Nephron progenitor cell (in vitro differentiated cells): ENCODE measurements at regions not wholly inside any gene's neighbourhood (a gene's known extent, or its start where the extent isn't known, plus 50 kb on each side); places are given as distances from the start of the nearest gene placed in this dataset.
A peak's percentile ranks its signal among the peaks of the same experiment; 100 is the strongest.

Source experiments
- DNase-seq: peaks from one replicate; pipeline ENCODE4 v3.0.0; 2021
- H3K27ac Mint-ChIP-seq: 2 replicates; pipeline ENCODE4 v1.8.0; 2021; ENCODE audit warnings: mild to moderate bottlenecking, moderate library complexity, mixed read lengths
- H3K27me3 Mint-ChIP-seq: 2 replicates; pipeline ENCODE4 v1.8.0; 2021; ENCODE audit warnings: mild to moderate bottlenecking, low read depth, mixed read lengths; ENCODE audit not compliant: poor library complexity
- H3K36me3 Mint-ChIP-seq: 2 replicates; pipeline ENCODE4 v1.8.0; 2021; ENCODE audit warnings: low read depth, mixed read lengths
- H3K4me1 Mint-ChIP-seq: 2 replicates; pipeline ENCODE4 v1.8.0; 2021; ENCODE audit warnings: mixed read lengths
- H3K4me3 Mint-ChIP-seq: 2 replicates; pipeline ENCODE4 v1.8.0; 2021; ENCODE audit warnings: mild to moderate bottlenecking, moderate library complexity, mixed read lengths
- H3K9me3 Mint-ChIP-seq: 2 replicates; pipeline ENCODE4 v1.8.0; 2021; ENCODE audit warnings: mild to moderate bottlenecking, moderate library complexity, mixed read lengths
- TF ChIP-seq, protein P1 (sequence below): fragments of 200-600 bp; sonication (generic); IDR thresholded peaks from 2 replicates; pipeline ENCODE4 v1.5.0; 2021; ENCODE audit warnings: antibody characterized with exemption

DNA sequence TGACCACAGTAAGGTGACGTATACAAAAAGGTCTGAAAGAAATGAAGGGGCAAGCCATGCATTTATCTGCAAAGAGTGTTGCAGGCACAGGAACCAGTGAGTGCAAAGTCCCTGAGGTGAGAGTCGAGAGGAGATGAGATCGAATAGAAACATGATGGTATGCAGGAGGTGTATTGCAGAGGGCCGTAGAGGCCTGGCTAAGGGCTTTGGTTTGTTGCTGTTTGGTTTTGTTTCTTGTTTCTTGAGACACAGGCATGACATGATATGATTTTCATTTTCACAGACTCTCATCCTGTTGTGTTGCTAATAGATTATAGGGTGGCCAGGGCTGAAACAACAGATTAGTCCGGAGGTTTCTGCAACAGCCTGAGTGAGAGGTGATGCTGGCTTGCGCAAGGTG, 80.4 kb downstream of the HSPH1 start:
- Mint-ChIP-seq H3K9me3 (peaks cover 5% of the 10 kb centered on the region), H3K4me3 (no peak overlapping the region), H3K27me3 (peaks cover 6% of the 10 kb centered on the region), H3K27ac (no peak overlapping the region), H3K36me3 (no peaks in the 10 kb centered on the region), H3K4me1 (peaks cover 2% of the 10 kb centered on the region)
- TF ChIP-seq, protein P1, sequence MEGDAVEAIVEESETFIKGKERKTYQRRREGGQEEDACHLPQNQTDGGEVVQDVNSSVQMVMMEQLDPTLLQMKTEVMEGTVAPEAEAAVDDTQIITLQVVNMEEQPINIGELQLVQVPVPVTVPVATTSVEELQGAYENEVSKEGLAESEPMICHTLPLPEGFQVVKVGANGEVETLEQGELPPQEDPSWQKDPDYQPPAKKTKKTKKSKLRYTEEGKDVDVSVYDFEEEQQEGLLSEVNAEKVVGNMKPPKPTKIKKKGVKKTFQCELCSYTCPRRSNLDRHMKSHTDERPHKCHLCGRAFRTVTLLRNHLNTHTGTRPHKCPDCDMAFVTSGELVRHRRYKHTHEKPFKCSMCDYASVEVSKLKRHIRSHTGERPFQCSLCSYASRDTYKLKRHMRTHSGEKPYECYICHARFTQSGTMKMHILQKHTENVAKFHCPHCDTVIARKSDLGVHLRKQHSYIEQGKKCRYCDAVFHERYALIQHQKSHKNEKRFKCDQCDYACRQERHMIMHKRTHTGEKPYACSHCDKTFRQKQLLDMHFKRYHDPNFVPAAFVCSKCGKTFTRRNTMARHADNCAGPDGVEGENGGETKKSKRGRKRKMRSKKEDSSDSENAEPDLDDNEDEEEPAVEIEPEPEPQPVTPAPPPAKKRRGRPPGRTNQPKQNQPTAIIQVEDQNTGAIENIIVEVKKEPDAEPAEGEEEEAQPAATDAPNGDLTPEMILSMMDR = no peak
- DNase-seq = no peak

DNA sequence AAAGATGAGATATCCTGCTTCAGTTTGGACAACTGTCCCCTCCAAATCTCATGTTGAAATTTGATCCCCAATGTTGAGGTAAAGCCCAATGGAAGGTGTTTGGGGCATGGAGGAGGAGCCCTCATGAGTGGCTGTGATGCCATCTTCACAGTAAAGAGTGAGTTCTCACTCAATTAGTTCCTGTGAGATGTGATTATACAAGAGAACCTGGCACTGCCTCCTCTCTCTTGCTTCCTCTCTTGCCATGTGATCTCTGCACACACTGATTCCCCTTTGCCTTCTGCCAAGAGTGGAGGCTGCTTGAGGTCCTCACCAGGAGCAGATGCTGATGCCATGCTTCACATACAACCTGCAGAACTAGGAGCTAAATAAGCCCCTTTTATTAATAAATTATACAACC, 86.9 kb downstream of the HSPH1 start:
- no peak overlapping the region for H3K4me3 Mint-ChIP-seq
- peaks cover 9% of the 10 kb centered on the region for H3K9me3 Mint-ChIP-seq
- TF ChIP-seq, protein P1 = no peak
- peak overlapping the region; percentile 63 for H3K27ac Mint-ChIP-seq
- H3K27me3 Mint-ChIP-seq = peaks cover 2% of the 10 kb centered on the region
- peaks cover 21% of the 10 kb centered on the region for H3K4me1 Mint-ChIP-seq
- H3K36me3 Mint-ChIP-seq = no peaks in the 10 kb centered on the region
- no peak for DNase-seq

DNA sequence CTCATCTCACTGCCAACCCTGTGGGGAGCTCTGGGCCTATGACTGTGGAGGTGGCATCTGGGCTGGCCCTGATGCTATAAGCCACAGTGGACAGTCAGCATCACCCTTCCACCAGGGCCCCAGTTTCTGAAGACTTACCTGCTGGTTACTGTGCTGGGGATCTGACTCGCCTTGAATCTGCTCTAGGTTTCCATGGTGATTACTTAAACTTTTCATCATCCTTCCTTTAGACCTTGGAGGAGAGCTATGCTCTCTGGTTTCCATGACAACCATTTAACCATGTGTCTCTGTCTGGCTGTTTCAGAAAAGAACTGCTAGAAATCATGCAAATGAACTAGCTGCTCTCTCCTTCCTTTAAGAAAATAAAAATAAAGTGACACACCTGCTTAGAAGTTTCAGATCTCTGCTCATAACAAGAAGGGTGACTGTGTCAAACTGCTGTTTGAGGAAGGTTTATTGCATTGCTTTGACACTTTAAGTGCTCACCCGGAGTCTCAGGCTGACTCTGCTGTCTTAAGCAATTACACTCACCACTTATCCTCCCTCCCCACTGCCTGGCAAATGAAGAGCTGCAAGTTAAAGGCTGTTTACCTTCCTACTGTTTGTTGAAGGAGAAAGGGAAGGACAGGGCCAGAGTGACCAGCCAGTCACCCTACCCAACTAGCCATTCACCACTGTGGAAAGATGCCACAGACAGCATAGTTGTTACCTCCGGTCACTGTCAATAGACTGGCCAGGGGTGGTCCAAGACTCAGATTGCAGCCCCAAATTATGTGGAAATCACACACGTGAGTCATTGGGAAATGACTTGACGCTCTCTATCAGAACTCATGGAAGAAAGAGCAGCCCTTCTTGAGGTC, 87.6 kb downstream of the HSPH1 start:
- TF ChIP-seq, protein P1 = no peak
- DNase-seq = no peak
- peak overlapping the region; percentile 63 for H3K27ac Mint-ChIP-seq

DNA sequence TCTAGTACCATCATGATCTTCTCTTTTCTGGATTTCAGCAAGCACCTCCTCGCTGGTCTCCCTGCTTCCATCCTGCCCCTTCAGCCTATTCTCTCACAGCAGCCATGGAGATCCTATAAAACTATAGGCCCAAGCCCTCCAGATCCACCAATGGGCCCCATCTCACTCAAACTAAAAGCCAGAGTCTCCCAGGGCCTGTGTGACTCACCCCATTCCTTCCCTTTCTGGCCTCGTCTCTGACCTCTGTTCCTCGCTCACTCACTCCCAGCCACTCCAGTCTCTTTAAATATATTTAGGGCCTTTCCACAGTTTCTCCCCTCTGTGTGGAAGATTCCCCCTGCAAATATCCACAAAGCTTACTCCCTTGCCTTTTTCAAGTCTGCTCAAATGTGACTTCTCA, 89.7 kb downstream of the HSPH1 start:
- DNase-seq = no peak
- H3K36me3 Mint-ChIP-seq = no peaks in the 10 kb centered on the region
- H3K4me1 Mint-ChIP-seq = peaks cover 21% of the 10 kb centered on the region
- H3K27ac Mint-ChIP-seq = no peak overlapping the region
- peaks cover 2% of the 10 kb centered on the region for H3K27me3 Mint-ChIP-seq
- peaks cover 9% of the 10 kb centered on the region for H3K9me3 Mint-ChIP-seq
- TF ChIP-seq, protein P1 = no peak
- no peak overlapping the region for H3K4me3 Mint-ChIP-seq

More for the DNA sequence above, 87.6 kb downstream of the HSPH1 start:
- peak overlapping the region; percentile 4 for H3K4me3 Mint-ChIP-seq
- H3K9me3 Mint-ChIP-seq = peaks cover 9% of the 10 kb centered on the region
- H3K27me3 Mint-ChIP-seq = peaks cover 2% of the 10 kb centered on the region
- H3K36me3 Mint-ChIP-seq = no peaks in the 10 kb centered on the region
- H3K4me1 Mint-ChIP-seq = peaks cover 21% of the 10 kb centered on the region

DNA sequence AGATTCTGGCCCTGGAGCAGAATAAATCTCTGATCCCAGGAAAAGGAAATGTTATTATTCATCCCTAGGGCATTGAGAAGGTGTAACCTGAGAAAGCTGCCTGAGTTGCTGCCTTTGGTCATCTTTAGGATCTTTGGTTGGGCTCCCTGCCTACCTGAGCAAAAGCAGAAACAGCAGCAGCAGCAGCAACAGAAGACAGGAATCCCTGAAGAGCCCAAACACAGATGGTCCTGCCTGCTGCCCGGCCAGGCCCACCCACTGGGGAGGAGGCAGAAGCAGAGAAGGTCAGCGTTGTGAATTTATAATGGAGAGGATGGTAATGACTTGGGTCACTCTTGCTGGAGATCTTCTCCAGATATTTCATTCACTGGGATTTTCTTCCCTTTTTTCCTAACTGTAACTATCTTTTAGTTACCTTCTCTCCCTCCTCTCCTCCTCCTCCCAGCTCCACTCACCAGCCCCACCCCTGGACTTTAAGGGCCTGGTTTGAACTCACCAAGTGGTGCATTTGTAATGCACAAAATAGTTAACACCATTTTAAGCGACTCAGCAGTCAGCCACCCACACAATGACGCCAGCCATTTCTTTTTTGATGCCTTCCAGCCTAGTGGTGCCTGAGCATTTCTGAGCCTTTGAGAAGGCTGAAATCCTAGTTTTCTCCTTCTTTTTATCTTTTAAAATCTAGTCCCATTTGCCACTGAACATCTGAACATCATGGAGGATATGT, 91.7 kb downstream of the HSPH1 start:
- H3K9me3 Mint-ChIP-seq = no peaks in the 10 kb centered on the region
- no peak overlapping the region for H3K4me3 Mint-ChIP-seq
- TF ChIP-seq, protein P1 = no peak
- H3K27me3 Mint-ChIP-seq = peaks cover under 1% of the 10 kb centered on the region
- H3K4me1 Mint-ChIP-seq = peaks cover 19% of the 10 kb centered on the region
- DNase-seq = no peak
- H3K36me3 Mint-ChIP-seq = no peaks in the 10 kb centered on the region
- no peak overlapping the region for H3K27ac Mint-ChIP-seq
